ENCODE measurements at regions not wholly inside any gene's neighbourhood (a gene's known extent, or its start where the extent isn't known, plus 50 kb on each side); places are given as distances from the start of the nearest gene placed in this dataset.
"Not testable (repeated sequence)": the region's sequence is repeated elsewhere in the genome, so short reads cannot be mapped to it uniquely, and the experiment has no call there.

DNA sequence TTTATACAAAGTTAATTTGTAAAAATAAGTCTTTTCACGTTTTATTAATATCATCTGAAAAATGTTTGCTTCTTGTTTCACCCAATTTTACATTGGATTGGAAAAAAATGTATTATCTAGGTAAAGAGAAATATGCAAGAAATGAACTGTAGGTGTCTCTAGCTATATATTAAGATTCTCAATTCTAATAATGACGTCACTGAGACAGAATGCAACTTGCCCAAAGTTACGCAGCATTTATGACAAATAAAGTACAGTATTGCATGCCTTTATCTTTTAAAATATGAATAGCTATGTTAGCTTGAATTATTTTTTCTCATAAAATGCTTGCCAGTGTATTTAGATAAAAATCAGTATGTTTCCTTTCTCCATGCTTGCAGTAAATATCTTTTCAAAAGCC is 728.8 kb downstream of the RERGL start:
- no peak for DNase-seq

GRCh38 chr12:17358835-17359234 is 731.2 kb downstream of the RERGL start:
- DNase-seq, result no peak

DNA sequence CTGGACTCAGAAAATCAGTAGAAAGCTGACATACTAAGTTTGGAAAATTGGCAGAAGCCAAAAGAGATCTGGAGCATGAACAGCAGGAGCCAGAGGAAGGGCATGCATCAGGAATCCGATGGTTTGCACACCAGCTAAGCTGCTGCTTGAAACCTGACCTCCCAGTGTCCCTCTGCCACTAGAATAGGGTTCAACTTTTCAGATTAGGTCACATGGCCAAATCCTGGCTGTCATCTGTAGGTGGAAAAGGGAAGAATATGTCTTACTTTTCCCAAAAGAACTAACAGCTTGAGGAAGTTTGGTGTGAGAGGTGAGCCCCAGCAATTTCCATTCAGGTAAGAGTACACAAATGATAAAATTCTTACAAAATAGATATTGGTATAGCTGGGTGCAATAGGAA is 732.6 kb downstream of the RERGL start:
- no peak for DNase-seq

GRCh38 chr12:17352164-17352563 is 737.8 kb downstream of the RERGL start:
- DNase-seq, result no peak

GRCh38 chr12:17348311-17348710 is 741.7 kb downstream of the RERGL start:
- no peak for DNase-seq

GRCh38 chr12:17344649-17345048 is 738.7 kb upstream of the LMO3 start:
- no peak for DNase-seq

- no peak for DNase-seq
Measured at GRCh38 chr12:17342381-17342961, 736.5 kb upstream of the LMO3 start.

GRCh38 chr12:17335487-17335886 is 729.5 kb upstream of the LMO3 start:
- DNase-seq, result no peak

GRCh38 chr12:17334784-17335183 is 728.8 kb upstream of the LMO3 start:
- no peak for DNase-seq

DNA sequence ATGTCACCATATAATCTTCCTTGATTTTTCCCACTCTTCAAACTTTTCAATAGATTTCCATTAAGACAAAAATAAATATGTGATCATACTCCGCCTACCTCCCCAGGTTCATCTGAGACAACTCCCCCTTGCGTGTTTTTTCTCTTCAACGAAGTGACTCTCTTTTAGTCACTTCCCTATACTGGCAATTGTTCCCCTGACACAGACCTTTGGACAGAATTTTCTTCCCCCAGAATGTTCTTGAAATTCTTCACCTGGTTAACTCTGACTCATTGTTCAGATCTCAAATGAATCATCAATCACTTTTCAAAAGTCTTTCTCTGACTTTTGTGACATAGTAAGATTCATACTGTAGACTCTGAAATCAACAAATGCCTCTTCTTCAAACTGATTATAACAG is 727.3 kb upstream of the LMO3 start:
- DNase-seq, result no peak

DNA sequence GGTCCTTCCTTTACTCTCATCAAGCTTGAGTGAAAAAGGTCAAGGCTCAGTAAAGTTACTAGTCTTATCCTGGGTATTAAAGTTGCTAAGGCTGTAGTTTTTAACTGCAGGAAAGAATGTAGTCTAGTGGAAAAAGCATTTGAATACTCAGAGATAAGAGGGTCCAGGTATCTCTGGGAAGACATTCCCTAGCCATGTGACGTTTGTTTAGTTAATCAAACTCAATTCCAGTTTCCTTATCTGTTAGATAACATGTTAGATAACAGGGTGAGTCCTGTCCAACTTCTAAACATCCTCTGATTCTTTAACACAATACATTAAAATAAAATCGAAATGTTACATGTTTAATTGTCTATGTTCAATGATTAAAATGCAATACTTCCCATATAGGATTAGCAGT is 720.7 kb upstream of the LMO3 start:
- no peak for DNase-seq

- DNase-seq, result no peak
Measured at GRCh38 chr12:17322090-17322489, 716.1 kb upstream of the LMO3 start.

- no peak for DNase-seq
Measured at GRCh38 chr12:17304503-17305347, 698.8 kb upstream of the LMO3 start.

DNA sequence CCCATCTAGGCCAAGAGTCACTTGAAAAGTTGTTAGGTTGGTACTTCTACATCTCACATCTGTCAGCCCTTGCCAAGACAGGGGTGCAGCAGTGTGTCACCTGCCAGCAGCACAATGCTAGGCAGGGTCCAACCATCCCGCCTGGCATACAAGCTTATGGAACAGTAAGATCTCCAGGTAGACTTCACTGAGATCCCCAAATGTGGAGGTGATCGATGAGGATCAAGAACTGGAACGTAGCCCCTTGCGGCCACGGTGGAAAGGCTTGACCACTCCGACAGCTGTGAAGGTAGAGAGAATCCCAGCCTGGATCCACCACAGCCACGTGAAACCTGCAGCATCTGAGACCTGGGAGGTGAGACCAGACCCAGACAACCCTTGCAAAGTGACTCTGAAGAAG is 696.0 kb upstream of the LMO3 start:
- no peak for DNase-seq

DNA sequence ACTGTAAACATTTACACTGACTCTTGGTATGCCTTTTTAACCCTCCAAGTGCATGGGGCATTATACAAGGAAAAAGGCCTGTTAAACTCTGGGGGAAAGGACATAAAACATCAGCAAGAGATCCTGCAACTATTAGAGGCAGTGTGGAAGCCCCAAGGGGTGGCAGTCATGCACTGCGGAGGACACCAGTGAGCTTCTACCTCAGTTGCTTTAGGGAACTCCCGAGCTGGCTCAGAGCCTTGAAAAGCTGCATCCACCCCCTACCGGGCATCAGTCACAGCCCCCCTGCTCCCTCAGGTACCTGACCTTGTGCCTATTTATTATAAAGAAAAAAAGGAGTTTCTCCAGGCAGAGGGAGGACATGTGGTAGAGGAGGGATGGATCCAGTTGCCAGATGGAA is 695.6 kb upstream of the LMO3 start:
- no peak for DNase-seq

DNA sequence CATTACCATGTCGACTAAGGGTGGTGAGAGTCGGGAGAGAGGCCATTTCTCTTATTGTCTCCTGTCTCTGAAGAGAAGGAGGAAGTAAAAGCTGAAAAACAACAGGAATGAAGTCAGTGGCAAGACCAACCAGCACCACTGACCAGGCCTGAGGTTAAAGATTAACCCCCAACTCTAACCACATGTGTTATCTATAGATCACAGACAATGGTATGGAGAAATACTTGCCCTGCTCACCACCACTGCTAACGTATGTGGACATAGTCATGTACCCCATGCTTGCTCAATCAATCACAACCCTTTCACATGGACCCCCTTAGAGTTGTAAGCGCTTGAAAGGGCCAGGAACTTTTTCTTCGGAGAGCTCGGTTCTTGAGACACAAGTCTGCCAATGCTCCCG is 690.9 kb upstream of the LMO3 start:
- no peak for DNase-seq

DNA sequence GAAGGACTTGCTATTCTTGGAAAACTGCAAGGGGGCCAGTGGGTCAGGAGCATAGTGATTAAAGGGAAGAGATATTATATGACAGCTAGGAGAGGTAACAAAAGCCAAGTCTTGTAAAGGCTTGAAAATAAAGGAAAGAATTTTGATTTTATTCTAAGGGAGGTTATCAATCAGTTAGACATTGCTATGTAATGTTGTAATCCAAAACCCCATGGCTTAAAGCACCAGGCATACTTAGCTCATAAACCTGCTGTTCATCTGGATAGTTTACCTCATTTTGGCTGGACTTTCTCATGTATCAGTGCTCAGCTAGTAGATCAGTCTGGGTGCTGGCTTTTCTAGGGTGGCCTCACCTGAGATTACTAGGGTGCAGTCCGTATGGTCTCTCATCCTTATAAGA is 680.9 kb upstream of the LMO3 start:
- DNase-seq, result no peak

- DNase-seq, result no peak
Measured at GRCh38 chr12:17284873-17285272, 678.9 kb upstream of the LMO3 start.

DNA sequence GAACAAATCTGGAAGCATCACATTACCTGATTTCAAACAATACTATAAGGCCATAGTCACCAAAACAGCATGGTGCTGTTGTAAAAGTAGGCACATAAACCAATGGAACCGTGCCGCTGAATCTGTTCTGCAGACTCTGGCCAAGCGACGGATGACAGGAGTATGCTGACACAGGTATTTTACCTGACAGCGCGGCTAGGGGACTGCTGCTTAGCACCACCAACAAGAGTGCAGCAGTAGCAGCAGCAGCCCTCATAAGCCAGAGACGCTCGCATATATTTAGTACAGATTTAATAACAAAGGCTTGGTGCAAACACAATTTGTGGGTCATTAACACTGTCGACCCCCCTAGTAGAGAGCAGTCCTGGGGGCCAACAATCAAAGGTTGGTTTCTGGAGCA is 677.6 kb upstream of the LMO3 start:
- no peak for DNase-seq

GRCh38 chr12:17282169-17282568 is 676.2 kb upstream of the LMO3 start:
- DNase-seq, result not testable (repeated sequence)

DNA sequence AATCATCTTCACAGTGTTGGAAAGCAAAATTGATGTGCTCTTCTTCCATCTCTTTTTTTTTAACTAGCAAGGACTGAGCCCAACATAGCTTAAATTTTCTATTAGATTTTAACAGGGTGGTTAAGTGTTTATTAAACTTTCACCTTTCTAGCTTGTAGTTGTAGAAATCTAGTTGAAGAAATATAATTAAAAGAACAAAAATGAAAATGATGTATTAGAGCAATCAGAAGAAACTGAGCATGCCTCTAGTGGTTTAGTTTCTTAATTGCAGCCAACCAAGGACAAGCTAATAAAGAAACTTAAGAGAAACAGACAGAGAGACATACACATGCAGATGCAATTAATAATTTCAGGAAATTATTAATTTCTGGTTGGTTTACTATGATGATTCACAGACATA is 673.0 kb upstream of the LMO3 start:
- DNase-seq, result no peak

GRCh38 chr12:17276196-17276595 is 670.2 kb upstream of the LMO3 start:
- no peak for DNase-seq

- DNase-seq, result no peak
Measured at GRCh38 chr12:17266856-17267255, 660.9 kb upstream of the LMO3 start.

Measured in anterior cingulate cortex (tissue), 58 donors.